GM21390 (cell line): ENCODE measurements at regions not wholly inside any gene's neighbourhood (a gene's known extent, or its start where the extent isn't known, plus 50 kb on each side); places are given as distances from the start of the nearest gene placed in this dataset.

ENCODE experiments used
- ATAC-seq: cut with Tn5 transposase; IDR thresholded peaks from one replicate; pipeline ENCODE4 v1.9.1; 2021; ENCODE audit not compliant: unreplicated experiment

GRCh38 chr2:126825316-126825715, 73.4 kb upstream of the TEX51 start:
- ATAC-seq, result no peak

DNA sequence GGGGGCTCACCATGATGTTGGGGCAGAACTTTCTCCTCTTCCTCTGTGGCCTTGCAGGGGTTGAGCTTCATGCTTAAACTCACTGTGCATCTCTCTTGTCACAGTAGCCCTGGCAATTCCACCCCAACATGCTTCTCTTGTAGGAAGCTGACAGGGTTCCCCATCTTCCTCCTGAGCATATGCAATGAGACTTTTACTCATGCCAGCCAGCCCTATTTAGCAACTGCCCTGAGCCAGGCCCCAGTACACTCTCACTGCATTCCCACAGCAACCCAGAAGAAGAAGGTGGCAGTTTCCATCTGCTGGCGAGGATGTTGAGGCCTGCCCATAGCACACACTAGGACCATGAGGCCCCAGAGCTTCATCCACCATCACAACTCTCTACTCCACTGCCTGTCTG, 72.2 kb upstream of the TEX51 start:
- no peak for ATAC-seq

- no peak for ATAC-seq
These were observed 71.3 kb upstream of the TEX51 start for GRCh38 chr2:126827371-126827770.

- ATAC-seq, result no peak
These were observed 70.6 kb upstream of the TEX51 start for GRCh38 chr2:126828051-126828450.

DNA sequence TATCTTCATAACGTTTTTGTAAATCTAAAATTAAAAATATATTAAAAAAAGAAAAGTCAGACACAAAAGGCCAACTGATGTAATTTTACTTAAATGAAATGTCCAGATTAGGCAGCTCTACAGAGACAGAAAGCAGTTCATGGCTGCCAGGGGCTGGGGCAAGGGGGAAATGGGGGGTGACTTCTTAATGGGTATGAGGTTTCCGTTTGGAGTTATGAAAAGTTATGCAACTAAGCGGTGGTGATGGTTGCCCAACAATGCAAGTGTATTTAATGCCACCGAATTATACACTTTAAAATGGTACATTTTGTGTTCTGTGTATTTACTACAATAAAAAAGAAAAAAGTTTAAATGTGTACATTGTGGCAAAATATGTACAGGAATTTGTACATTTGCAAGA, 70.2 kb upstream of the TEX51 start:
- no peak for ATAC-seq

DNA sequence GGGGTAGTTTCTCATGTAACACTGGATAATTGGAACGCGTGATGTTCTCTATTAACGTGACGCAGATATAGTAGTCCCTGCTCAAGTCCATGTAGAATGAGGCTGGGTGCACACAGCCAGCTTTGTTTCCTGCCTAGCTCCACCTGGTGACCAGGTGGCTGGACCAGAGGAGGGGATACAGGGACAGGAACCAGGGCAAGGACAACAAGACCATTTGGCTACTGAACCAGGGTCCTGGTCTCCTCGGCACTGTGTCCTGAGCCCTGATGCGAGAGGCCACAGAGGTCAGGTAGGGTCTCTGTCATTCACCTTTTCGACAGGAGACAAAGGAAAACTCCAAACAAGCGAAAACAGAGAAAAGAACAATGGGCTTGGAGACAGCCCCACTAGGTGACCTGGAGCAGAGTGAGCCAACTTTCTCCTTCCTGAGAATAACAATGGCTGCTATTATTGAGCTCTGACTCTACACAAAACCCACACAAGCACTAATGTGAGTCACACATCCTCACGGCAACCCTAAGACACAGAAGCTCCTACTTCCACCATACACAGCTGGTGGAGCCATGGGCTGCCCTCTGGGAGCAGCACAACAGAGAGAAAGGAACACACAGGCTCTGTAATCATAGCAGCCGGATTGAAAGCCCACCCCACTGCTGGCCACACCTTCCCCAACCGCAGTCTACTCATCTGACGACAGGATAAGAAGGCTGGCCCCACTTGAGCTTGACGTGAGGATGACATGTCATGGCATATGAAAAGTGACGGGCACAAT, 67.3 kb upstream of the TEX51 start:
- ATAC-seq, result no peak

GRCh38 chr2:126832014-126832413, 66.7 kb upstream of the TEX51 start:
- ATAC-seq, result no peak

GRCh38 chr2:126832757-126833156, 65.9 kb upstream of the TEX51 start:
- no peak for ATAC-seq

- no peak for ATAC-seq
These were observed 64.6 kb upstream of the TEX51 start for GRCh38 chr2:126834006-126834659.

- ATAC-seq, result no peak
These were observed 63.4 kb upstream of the TEX51 start for GRCh38 chr2:126835261-126835660.

DNA sequence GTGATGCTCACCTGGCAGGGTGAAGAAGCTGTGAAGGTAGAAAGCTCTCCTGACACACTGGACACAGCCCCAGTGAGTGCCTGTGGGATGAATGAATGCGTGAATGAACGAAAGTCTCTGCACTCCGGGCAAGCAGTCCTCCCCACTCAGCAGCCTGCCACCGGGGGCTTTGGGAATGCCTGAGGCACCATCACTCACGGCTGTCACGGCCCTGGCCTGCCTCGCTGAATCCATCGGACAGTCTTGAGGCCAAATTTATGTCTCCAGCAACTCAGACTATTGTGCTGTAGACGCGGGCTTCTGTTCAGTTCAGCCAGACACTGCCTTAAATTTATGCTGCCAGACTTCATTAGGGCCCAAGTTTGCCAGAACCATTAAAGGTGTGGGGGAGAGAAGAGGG, 62.9 kb upstream of the TEX51 start:
- ATAC-seq, result no peak

DNA sequence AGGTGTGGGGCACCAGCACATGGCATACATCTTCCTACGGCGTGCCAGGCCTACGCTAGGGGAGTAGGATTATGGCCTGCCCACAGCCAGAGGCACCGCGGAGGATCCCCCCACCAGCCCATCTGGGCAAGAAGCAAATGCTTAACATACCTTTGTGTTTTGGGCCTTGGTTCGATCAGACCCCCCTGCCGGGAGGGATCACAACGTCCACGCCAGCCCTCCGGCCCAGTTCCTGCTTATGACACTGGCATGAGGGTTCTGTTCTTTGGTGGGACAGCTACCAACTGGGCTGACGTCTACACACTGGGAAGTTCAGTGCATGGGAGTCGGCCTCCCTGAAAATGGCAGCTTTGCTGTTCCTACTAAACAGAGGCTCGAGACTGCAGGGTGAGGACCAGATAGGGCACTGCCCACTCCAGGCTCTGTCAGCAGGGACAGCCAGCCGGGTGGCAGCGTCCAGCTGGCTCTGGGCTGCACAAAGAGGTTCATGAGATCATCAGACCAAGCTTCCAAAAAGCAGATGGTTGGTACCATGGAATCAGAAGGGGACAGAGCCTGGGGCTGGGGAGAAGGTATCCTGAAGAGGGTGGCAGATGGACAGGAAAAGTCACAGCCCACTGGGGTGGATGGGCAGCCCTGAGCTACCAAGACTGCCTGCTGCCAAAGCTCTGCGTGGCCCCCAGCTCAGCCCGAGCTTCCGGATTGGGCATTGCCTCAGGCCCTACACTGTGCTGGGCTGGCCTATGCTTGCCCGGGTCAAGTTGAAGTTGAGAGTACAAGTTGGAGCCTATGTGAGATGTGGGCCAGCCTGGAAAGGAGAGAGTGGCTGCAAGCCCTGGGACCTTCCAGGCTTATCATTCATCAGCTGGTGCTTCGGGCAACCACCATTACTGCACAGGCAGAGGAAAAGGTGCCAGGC, 61.7 kb upstream of the TEX51 start:
- ATAC-seq, result no peak

DNA sequence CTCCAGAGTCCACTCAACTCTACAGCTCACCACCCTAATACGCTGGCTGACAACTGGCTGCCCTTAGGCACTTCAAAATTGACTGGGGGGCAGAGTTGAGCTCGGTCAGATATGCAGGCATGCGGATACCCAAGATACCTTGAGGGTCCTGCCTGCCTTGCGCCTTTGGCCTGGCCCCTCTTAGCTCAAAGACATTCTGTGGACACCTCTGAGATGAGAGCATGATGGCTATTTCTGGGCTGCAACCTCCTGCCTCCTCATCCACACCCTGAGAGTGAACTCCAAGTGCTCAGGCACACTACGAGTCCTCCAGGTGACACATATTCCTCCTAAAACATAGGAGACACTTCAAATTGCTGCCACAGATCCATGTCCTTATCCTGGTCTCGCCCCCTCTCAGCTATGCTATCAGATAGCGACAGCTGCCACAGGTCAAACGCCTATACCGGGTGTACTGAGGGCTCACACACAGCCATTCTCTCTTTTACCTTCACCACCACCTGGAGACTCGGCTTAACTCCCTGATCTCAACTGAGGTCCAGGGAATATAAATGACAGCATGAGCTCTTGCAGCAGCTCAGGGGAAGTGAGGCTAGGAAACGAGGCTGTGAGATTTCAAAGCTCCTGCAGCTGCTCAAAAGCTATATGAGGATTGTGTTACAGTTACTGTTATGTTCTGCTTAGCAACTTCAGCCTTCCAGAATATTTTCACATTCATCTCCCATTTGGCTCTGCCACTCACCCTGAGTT, 60.5 kb upstream of the TEX51 start:
- no peak for ATAC-seq

DNA sequence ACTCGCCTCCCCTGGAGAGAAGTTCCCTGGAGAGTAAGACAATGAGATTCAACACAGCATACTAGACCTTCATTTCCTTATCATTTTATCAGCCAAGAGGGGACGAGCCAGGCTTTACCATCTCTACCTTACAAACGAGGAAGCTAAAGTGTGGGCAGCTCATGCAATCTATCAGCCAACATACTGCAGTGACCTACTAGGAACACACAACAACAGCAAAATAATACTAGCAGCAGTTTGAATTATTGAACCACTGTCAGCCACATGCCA, 60.0 kb upstream of the TEX51 start:
- no peak for ATAC-seq

- no peak for ATAC-seq
These were observed 58.9 kb upstream of the TEX51 start for GRCh38 chr2:126839796-126840195.

DNA sequence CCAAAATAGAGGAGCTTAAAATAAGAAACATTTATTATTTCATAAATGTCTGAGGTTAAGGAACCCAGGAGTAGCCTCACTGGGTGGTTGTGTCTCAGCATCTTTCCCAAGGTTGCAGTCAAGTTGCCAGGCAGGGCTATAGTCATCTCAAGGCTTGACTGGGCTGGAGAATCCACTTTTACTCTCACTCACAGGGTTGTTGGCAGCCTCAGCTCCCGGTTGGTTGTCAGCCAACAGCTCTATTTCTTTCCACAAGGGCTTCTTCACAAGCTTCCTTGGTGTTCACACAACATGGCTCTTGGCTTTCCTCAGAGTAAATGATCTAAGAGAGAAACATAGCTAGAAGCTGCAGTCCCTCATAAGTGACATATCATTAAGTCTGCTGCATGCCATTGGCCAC, 55.6 kb upstream of the TEX51 start:
- no peak for ATAC-seq

DNA sequence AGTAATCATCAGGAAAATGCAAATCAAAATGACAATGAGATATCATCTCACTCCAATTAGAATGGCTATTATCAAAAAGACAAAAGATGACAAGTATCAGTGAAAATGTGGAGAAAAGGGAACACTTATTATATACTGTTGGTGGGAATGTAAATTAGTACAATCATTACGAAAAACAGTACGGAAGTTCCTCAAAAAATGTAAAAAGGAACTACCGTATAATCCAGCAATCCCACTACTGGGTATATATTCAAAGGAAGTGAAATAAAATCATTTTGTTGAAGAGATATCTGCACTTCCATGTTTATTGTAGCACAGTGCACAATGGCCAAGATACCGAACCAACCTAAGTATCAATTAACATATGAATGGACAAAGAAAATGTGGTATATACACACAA, 52.4 kb upstream of the TEX51 start:
- ATAC-seq, result no peak
